Astrocyte of the spinal cord (primary cell): ENCODE measurements at regions not wholly inside any gene's neighbourhood (a gene's known extent, or its start where the extent isn't known, plus 50 kb on each side); places are given as distances from the start of the nearest gene placed in this dataset.
A peak's percentile ranks its signal among the peaks of the same experiment; 100 is the strongest.

Source experiments
- DNase-seq: peaks from one replicate; pipeline ENCODE4 v3.0.0; 2011; ENCODE audit warnings: low read depth, low spot score
- H3K4me3 ChIP-seq: 2 replicates; pipeline ENCODE4 v1.5.1; 2011; ENCODE audit warnings: low read depth, mild to moderate bottlenecking, low read length, moderate library complexity
- CTCF ChIP-seq: IDR thresholded peaks from 2 replicates; pipeline ENCODE4 v1.5.1; 2012; ENCODE audit warnings: low read depth, mild to moderate bottlenecking, low read length, inconsistent platforms
- in situ Hi-C: cut with HindIII; loops from 2 replicates; pipeline ENCODE4 v1.10.0; 2017; ENCODE audit warnings: low sequenced_read_pairs

GRCh38 chr4:122555216-122555615 lies 65.7 kb downstream of the IL21 start:
- no peak for DNase-seq
- in situ Hi-C loops: no loop called here
- no peak for TF ChIP-seq CTCF
- H3K4me3 ChIP-seq: no peak overlapping the region

- no peak overlapping the region for H3K4me3 ChIP-seq
- in situ Hi-C loops: no loop called here
- no peak for DNase-seq
- no peak for TF ChIP-seq CTCF
Observed at GRCh38 chr4:122553432-122553831, 67.4 kb downstream of the IL21 start.

GRCh38 chr4:122552898-122553297 lies 68.0 kb downstream of the IL21 start:
- TF ChIP-seq CTCF: no peak
- H3K4me3 ChIP-seq: no peak overlapping the region
- in situ Hi-C loops: no loop called here
- no peak for DNase-seq

- in situ Hi-C loops: no loop called here
- DNase-seq: no peak
- H3K4me3 ChIP-seq: no peak overlapping the region
- TF ChIP-seq CTCF: no peak
Observed at GRCh38 chr4:122548886-122549630, 71.8 kb downstream of the IL21 start.

GRCh38 chr4:122548452-122548851 lies 72.4 kb downstream of the IL21 start:
- no peak for TF ChIP-seq CTCF
- no peak overlapping the region for H3K4me3 ChIP-seq
- in situ Hi-C loops: no loop called here
- DNase-seq: peak; percentile 9

- DNase-seq: peak; percentile 54
- no peak for TF ChIP-seq CTCF
- H3K4me3 ChIP-seq: no peak overlapping the region
- in situ Hi-C loops: no loop called here
Observed at GRCh38 chr4:122542411-122543236, 78.2 kb downstream of the IL21 start.
